Muscle of leg (tissue), 3 donors: ENCODE measurements at regions not wholly inside any gene's neighbourhood (a gene's known extent, or its start where the extent isn't known, plus 50 kb on each side); places are given as distances from the start of the nearest gene placed in this dataset.
"Not testable (repeated sequence)": the region's sequence is repeated elsewhere in the genome, so short reads cannot be mapped to it uniquely, and the experiment has no call there.

Experiments used
- DNase-seq: peaks from one replicate; pipeline ENCODE4 v3.0.0; 2013
- H3K27ac ChIP-seq: one replicate; pipeline ENCODE4 v1.5.1; 2013; ENCODE audit warnings: mild to moderate bottlenecking, low read length, control low read depth
- H3K27me3 ChIP-seq: one replicate; pipeline ENCODE4 v1.6.1; 2013; ENCODE audit warnings: low read length; ENCODE audit not compliant: control insufficient read depth, insufficient read depth
- H3K36me3 ChIP-seq: one replicate; pipeline ENCODE4 v1.6.1; 2013; ENCODE audit warnings: low read length; ENCODE audit not compliant: control insufficient read depth, insufficient read depth
- H3K4me1 ChIP-seq: one replicate; pipeline ENCODE4 v1.6.1; 2013; ENCODE audit warnings: low read length; ENCODE audit not compliant: control insufficient read depth, insufficient read depth
- H3K4me3 ChIP-seq: one replicate; pipeline ENCODE4 v1.5.1; 2013; ENCODE audit warnings: low read length, control low read depth
- H3K9me3 ChIP-seq: replicated peaks from 2 replicates; pipeline ENCODE4 v1.6.1; 2013; ENCODE audit warnings: low read depth, low read length; ENCODE audit not compliant: control insufficient read depth
- WGBS: methylation state at CpG from one replicate; pipeline ENCODE4 v1.1.5; 2013; ENCODE audit warnings: missing lambda C conversion rate; ENCODE audit not compliant: insufficient coverage; 5-methylcytosine and 5-hydroxymethylcytosine counted together

GRCh38 chr1:79264285-79264684 is 257.8 kb upstream of the ADGRL4 start:
- H3K9me3 ChIP-seq = no peaks in the 10 kb centered on the region
- no peak for DNase-seq
- WGBS = no CpG with 5 or more reads among the region's 1 CpG
- H3K4me3 ChIP-seq = no peak overlapping the region
- H3K27me3 ChIP-seq = no peaks in the 10 kb centered on the region
- no peaks in the 10 kb centered on the region for H3K4me1 ChIP-seq
- no peak overlapping the region for H3K27ac ChIP-seq
- H3K36me3 ChIP-seq = no peaks in the 10 kb centered on the region

GRCh38 chr1:79262745-79263258 is 256.3 kb upstream of the ADGRL4 start:
- Histone ChIP-seq H3K36me3 (no peaks in the 10 kb centered on the region), H3K4me1 (no peaks in the 10 kb centered on the region), H3K4me3 (no peak overlapping the region), H3K27ac (no peak overlapping the region), H3K27me3 (no peaks in the 10 kb centered on the region), H3K9me3 (no peaks in the 10 kb centered on the region)
- no CpG with 5 or more reads among the region's 3 CpGs for WGBS
- peak; percentile 8 for DNase-seq

GRCh38 chr1:79259390-79260336 is 253.1 kb upstream of the ADGRL4 start:
- no CpG with 5 or more reads among the region's 5 CpGs for WGBS
- DNase-seq = peak; percentile 44

GRCh38 chr1:79255421-79255820 is 248.9 kb upstream of the ADGRL4 start:
- no CpG with 5 or more reads among the region's 2 CpGs for WGBS

More at GRCh38 chr1:79259390-79260336, 253.1 kb upstream of the ADGRL4 start:
- Histone ChIP-seq H3K9me3 (no peaks in the 10 kb centered on the region), H3K27ac (no peak overlapping the region), H3K4me3 (no peak overlapping the region), H3K27me3 (no peaks in the 10 kb centered on the region), H3K4me1 (no peaks in the 10 kb centered on the region), H3K36me3 (no peaks in the 10 kb centered on the region)

GRCh38 chr1:79252598-79252997 is 246.1 kb upstream of the ADGRL4 start:
- Histone ChIP-seq H3K4me3 (no peak overlapping the region), H3K4me1 (no peaks in the 10 kb centered on the region), H3K9me3 (no peaks in the 10 kb centered on the region), H3K36me3 (no peaks in the 10 kb centered on the region), H3K27ac (no peak overlapping the region), H3K27me3 (no peaks in the 10 kb centered on the region)
- no CpG with 5 or more reads among the region's 3 CpGs for WGBS
- DNase-seq = no peak

More at GRCh38 chr1:79255421-79255820, 248.9 kb upstream of the ADGRL4 start:
- Histone ChIP-seq H3K4me1 (no peaks in the 10 kb centered on the region), H3K27ac (no peak overlapping the region), H3K9me3 (no peaks in the 10 kb centered on the region), H3K36me3 (no peaks in the 10 kb centered on the region), H3K4me3 (no peak overlapping the region), H3K27me3 (no peaks in the 10 kb centered on the region)
- no peak for DNase-seq

GRCh38 chr1:79239840-79240239 is 233.3 kb upstream of the ADGRL4 start:
- no peak overlapping the region for H3K4me3 ChIP-seq
- no peaks in the 10 kb centered on the region for H3K27me3 ChIP-seq
- H3K4me1 ChIP-seq = no peaks in the 10 kb centered on the region
- peaks cover 6% of the 10 kb centered on the region for H3K9me3 ChIP-seq
- WGBS = 97% methylated on average over 4 of the region's 5 CpGs
- no peak overlapping the region for H3K27ac ChIP-seq
- DNase-seq = no peak
- H3K36me3 ChIP-seq = no peaks in the 10 kb centered on the region

- Histone ChIP-seq H3K4me3 (no peak overlapping the region), H3K36me3 (no peaks in the 10 kb centered on the region), H3K9me3 (peaks cover 6% of the 10 kb centered on the region), H3K27me3 (no peaks in the 10 kb centered on the region), H3K27ac (no peak overlapping the region), H3K4me1 (no peaks in the 10 kb centered on the region)
- WGBS = 67% methylated on average over 1 of the region's 4 CpGs
- peak; percentile 11 for DNase-seq
Measured at GRCh38 chr1:79235301-79236002, 228.9 kb upstream of the ADGRL4 start.

GRCh38 chr1:79232818-79233217 is 226.3 kb upstream of the ADGRL4 start:
- Histone ChIP-seq H3K4me1 (no peaks in the 10 kb centered on the region), H3K36me3 (no peaks in the 10 kb centered on the region), H3K9me3 (no peaks in the 10 kb centered on the region), H3K27ac (no peak overlapping the region), H3K4me3 (no peak overlapping the region), H3K27me3 (no peaks in the 10 kb centered on the region)
- DNase-seq = no peak

- H3K27ac ChIP-seq, H3K9me3 ChIP-seq, H3K36me3 ChIP-seq, H3K4me3 ChIP-seq, H3K27me3 ChIP-seq, H3K4me1 ChIP-seq, DNase-seq: not testable (repeated sequence)
- WGBS = 80% methylated on average over 1 of the region's 4 CpGs
Measured at GRCh38 chr1:79230751-79231150, 224.2 kb upstream of the ADGRL4 start.

- Histone ChIP-seq H3K4me1 (no peaks in the 10 kb centered on the region), H3K9me3 (no peaks in the 10 kb centered on the region), H3K4me3 (no peak overlapping the region), H3K27me3 (no peaks in the 10 kb centered on the region), H3K27ac (no peak overlapping the region), H3K36me3 (no peaks in the 10 kb centered on the region)
- DNase-seq = no peak
- WGBS = no CpG with 5 or more reads among the region's 2 CpGs
Measured at GRCh38 chr1:79226963-79227362, 220.4 kb upstream of the ADGRL4 start.
